ENCODE measurements at regions not wholly inside any gene's neighbourhood (a gene's known extent, or its start where the extent isn't known, plus 50 kb on each side); places are given as distances from the start of the nearest gene placed in this dataset.

GRCh38 chr5:125558466-125558865 lies 812.0 kb upstream of the ZNF608 start:
- TF ChIP-seq POLR2A (IDR thresholded peaks at IDR 0.05; ENCODE audit: low read depth) (no peak), POLR2AphosphoS5 (IDR thresholded peaks at IDR 0.05) (no peak)

Measured in esophagus muscularis mucosa (tissue), 2 donors.